Transverse colon (tissue), 4 donors: ENCODE measurements at regions not wholly inside any gene's neighbourhood (a gene's known extent, or its start where the extent isn't known, plus 50 kb on each side); places are given as distances from the start of the nearest gene placed in this dataset.

Experiments used
- DNase-seq: peaks from one replicate; pipeline ENCODE4 v3.0.0-alpha.2; 2019
- H3K27ac ChIP-seq, 4 donors: fragments of 200-600 bp; sonication (generic); 2 replicates each; pipeline ENCODE4 v1.5.1; 2016 to 2018; ENCODE audit warnings: inconsistent platforms in 4 of 4
- H3K27me3 ChIP-seq: fragments of 200-600 bp; sonication (generic); 2 replicates; pipeline ENCODE4 v1.5.1; 2017; ENCODE audit warnings: inconsistent platforms
- H3K36me3 ChIP-seq, 4 donors: fragments of 200-600 bp; sonication (generic); 2 replicates each; pipeline ENCODE4 v1.5.1; 2017 to 2019; ENCODE audit warnings: inconsistent platforms in 4 of 4
- H3K4me1 ChIP-seq, 4 donors: fragments of 200-600 bp; sonication (generic); 2 replicates each; pipeline ENCODE4 v1.5.1; 2017 to 2020; ENCODE audit warnings: inconsistent platforms in 4 of 4
- H3K4me3 ChIP-seq, 4 donors: fragments of 200-600 bp; sonication (generic); 1 replicate in 1 of 4; 2 replicates in 3 of 4; pipeline versions ENCODE4 v1.5.1 to v1.6.1; 2017 to 2019; ENCODE audit warnings: inconsistent platforms in 4 of 4
- H3K9me3 ChIP-seq, 2 donors: fragments of 200-600 bp; sonication (generic); 2 replicates each; pipeline ENCODE4 v1.5.1; 2017 to 2019; ENCODE audit warnings: inconsistent platforms in 2 of 2
- CTCF ChIP-seq, 5 experiments: fragments of 200-600 bp in 3 of 5; fragments of 450-650 bp in 2 of 5; sonication (generic) in 3 of 5; IDR thresholded peaks; 1 replicate in 2 of 5; 2 replicates in 3 of 5; pipeline ENCODE4 v1.5.1; 2016 to 2017; ENCODE audit warnings: antibody characterized with exemption in 5 of 5, inconsistent platforms in 3 of 5, mild to moderate bottlenecking in 2 of 5, moderate library complexity in 1 of 5
- EP300 ChIP-seq: sonication (generic); formaldehyde crosslinking; IDR thresholded peaks from one replicate; pipeline ENCODE4 v1.6.1; 2017; ENCODE audit warnings: antibody characterized with exemption, low read depth
- POLR2A ChIP-seq: fragments of 450-650 bp; IDR thresholded peaks from one replicate; pipeline ENCODE4 v1.6.1; 2016; ENCODE audit warnings: antibody characterized with exemption, mild to moderate bottlenecking, moderate library complexity
- POLR2AphosphoS5 ChIP-seq, 3 donors: sonication (generic); formaldehyde crosslinking; IDR thresholded peaks; one replicate each; pipeline ENCODE4 v1.6.1; 2016; ENCODE audit warnings: antibody characterized with exemption in 3 of 3
- WGBS, 2 donors: methylation state at CpG; one replicate each; pipeline ENCODE4 v1.1.5; 2018; ENCODE audit warnings: low coverage in 1 of 2; 5-methylcytosine and 5-hydroxymethylcytosine counted together
- in situ Hi-C, 4 donors: fragments of 200-750 bp; cut with MboI; loops; one replicate each; pipeline versions ENCODE4 v1.15.0 to v1.15.1; 2017; ENCODE audit warnings: low sequenced_read_pairs in 3 of 4, low pct_ligation_motif_present in 1 of 4, low pct_unique_long_range_greater_than_20kb in 1 of 4
- intact Hi-C: fragments of 100-400 bp; cut with DNase I; formaldehyde crosslinking; loops from one replicate; pipeline ENCODE4 v1.15.1; 2023; ENCODE audit warnings: low total_unique reads

- H3K36me3 ChIP-seq, result no peaks in the 10 kb centered on the region
- no peak overlapping the region for H3K27ac ChIP-seq
- 59 to 64% methylated on average over 3 of the region's 3 CpGs for WGBS, 2 donors
- intact Hi-C loops, result no loop called here
- H3K4me3 ChIP-seq, result no peak overlapping the region
- TF ChIP-seq EP300 (no peak), CTCF (IDR thresholded peaks at IDR 0.05) (no peak), POLR2A (no peak), POLR2AphosphoS5 (IDR thresholded peaks at IDR 0.05) (no peak)
- in situ Hi-C loops, result no loop called here
- no peaks in the 10 kb centered on the region for H3K27me3 ChIP-seq
- DNase-seq, result no peak
- no peaks in the 10 kb centered on the region for H3K9me3 ChIP-seq
- peaks cover 0 to 6% (median 0%) of the 10 kb centered on the region in 4 donors for H3K4me1 ChIP-seq
Measured at GRCh38 chr3:18591120-18591519, 166.0 kb upstream of the SATB1 start.

- H3K27me3 ChIP-seq, result no peaks in the 10 kb centered on the region
- TF ChIP-seq POLR2A (no peak), EP300 (no peak), CTCF (IDR thresholded peaks at IDR 0.05) (no peak), POLR2AphosphoS5 (IDR thresholded peaks at IDR 0.05) (no peak)
- no peak overlapping the region for H3K27ac ChIP-seq
- H3K9me3 ChIP-seq, result no peaks in the 10 kb centered on the region
- intact Hi-C loops (no loop called here), in situ Hi-C loops (no loop called here)
- H3K36me3 ChIP-seq, result no peaks in the 10 kb centered on the region
- H3K4me3 ChIP-seq, result no peak overlapping the region
- WGBS, 2 donors, result 72 to 77% methylated on average over 2 of the region's 2 CpGs
- peaks cover 0 to 6% (median 0%) of the 10 kb centered on the region in 4 donors for H3K4me1 ChIP-seq
- no peak for DNase-seq
Measured at GRCh38 chr3:18586076-18586475, 160.9 kb upstream of the SATB1 start.

- H3K27me3 ChIP-seq, result no peaks in the 10 kb centered on the region
- peaks cover 0 to 3% (median 2%) of the 10 kb centered on the region in 4 donors for H3K4me1 ChIP-seq
- intact Hi-C loops, result no loop called here
- H3K9me3 ChIP-seq, result no peaks in the 10 kb centered on the region
- H3K4me3 ChIP-seq, result no peak overlapping the region
- WGBS, 2 donors, result 58 to 83% methylated on average over 1 of the region's 1 CpG
- no peak overlapping the region for H3K27ac ChIP-seq
- DNase-seq, result no peak
- H3K36me3 ChIP-seq, result no peaks in the 10 kb centered on the region
- TF ChIP-seq CTCF (IDR thresholded peaks at IDR 0.05) (no peak), POLR2A (no peak), EP300 (no peak), POLR2AphosphoS5 (IDR thresholded peaks at IDR 0.05) (no peak)
- in situ Hi-C loops, result no loop called here
Measured at GRCh38 chr3:18585004-18585968, 160.1 kb upstream of the SATB1 start.

GRCh38 chr3:18580268-18580667 lies 155.1 kb upstream of the SATB1 start:
- WGBS, 2 donors, result 42 to 46% methylated on average over 2 of the region's 2 CpGs
- in situ Hi-C loops (no loop called here), intact Hi-C loops (no loop called here)
- TF ChIP-seq CTCF (IDR thresholded peaks at IDR 0.05), result no peak
- no peak for TF ChIP-seq EP300
- Histone ChIP-seq H3K27me3 (no peaks in the 10 kb centered on the region), H3K36me3 (no peaks in the 10 kb centered on the region), H3K9me3 (no peaks in the 10 kb centered on the region), H3K4me1 (peaks cover 0 to 10% (median 5%) of the 10 kb centered on the region in 4 donors), H3K4me3 (no peak overlapping the region), H3K27ac (peak overlapping the region in 1 of 4 donors; percentile 23)
- DNase-seq, result peak; percentile 41
